Astrocyte (in vitro differentiated cells and primary cell): ENCODE measurements at regions not wholly inside any gene's neighbourhood (a gene's known extent, or its start where the extent isn't known, plus 50 kb on each side); places are given as distances from the start of the nearest gene placed in this dataset.

ENCODE experiments used
- DNase-seq: peaks from one replicate; pipeline ENCODE4 v3.0.0-alpha.2; 2010; ENCODE audit warnings: low read depth
- FAIRE-seq: peaks from 2 replicates; lab custom pipeline; 2011; peaks lifted over from hg19 to GRCh38; lab: Jason Lieb, UNC
- H2AFZ ChIP-seq: 2 replicates; pipeline ENCODE4 v1.6.0; 2012; ENCODE audit warnings: low read depth, low read length, inconsistent platforms
- H3K27ac ChIP-seq: 2 replicates; pipeline ENCODE4 v1.5.1; 2011; ENCODE audit warnings: low read depth, low read length, inconsistent platforms
- H3K27me3 ChIP-seq: 2 replicates; pipeline ENCODE4 v1.6.0; 2011; ENCODE audit warnings: low read length, inconsistent platforms; ENCODE audit not compliant: insufficient read depth
- H3K36me3 ChIP-seq: 2 replicates; pipeline ENCODE4 v1.5.1; 2011; ENCODE audit warnings: low read length, inconsistent platforms; ENCODE audit not compliant: insufficient read depth
- H3K4me1 ChIP-seq: 2 replicates; pipeline ENCODE4 v1.5.1; 2011; ENCODE audit warnings: low read length, inconsistent platforms; ENCODE audit not compliant: insufficient read depth
- H3K4me2 ChIP-seq: 2 replicates; pipeline ENCODE4 v1.6.0; 2012; ENCODE audit warnings: low read length, inconsistent platforms
- H3K4me3 ChIP-seq: 2 replicates; pipeline ENCODE4 v1.5.1; 2011; ENCODE audit warnings: low read depth, mild to moderate bottlenecking, low read length, inconsistent platforms; ENCODE audit not compliant: insufficient read depth
- H3K79me2 ChIP-seq: 2 replicates; pipeline ENCODE4 v1.6.0; 2012; ENCODE audit warnings: mild to moderate bottlenecking, low read length, inconsistent platforms; ENCODE audit not compliant: insufficient read depth
- H3K9ac ChIP-seq: 2 replicates; pipeline ENCODE4 v1.6.0; 2012; ENCODE audit warnings: mild to moderate bottlenecking, low read length, inconsistent platforms
- H3K9me3 ChIP-seq: 2 replicates; pipeline ENCODE4 v1.5.1; 2012; ENCODE audit warnings: low read depth, mild to moderate bottlenecking, low read length, inconsistent platforms; ENCODE audit not compliant: insufficient read depth
- H4K20me1 ChIP-seq: 2 replicates; pipeline ENCODE4 v1.6.0; 2012; ENCODE audit warnings: low read length, inconsistent platforms; ENCODE audit not compliant: insufficient read depth
- H3K27ac Mint-ChIP-seq: one replicate; pipeline ENCODE4 v1.8.0; 2021; ENCODE audit warnings: mild to moderate bottlenecking, mixed read lengths; ENCODE audit not compliant: unreplicated experiment
- H3K27me3 Mint-ChIP-seq: one replicate; pipeline ENCODE4 v1.8.0; 2021; ENCODE audit warnings: low read depth, mixed read lengths; ENCODE audit not compliant: unreplicated experiment
- H3K36me3 Mint-ChIP-seq: one replicate; pipeline ENCODE4 v1.8.0; 2021; ENCODE audit warnings: low read depth, mixed read lengths; ENCODE audit not compliant: unreplicated experiment
- H3K4me1 Mint-ChIP-seq: one replicate; pipeline ENCODE4 v1.8.0; 2021; ENCODE audit warnings: low read depth, mixed read lengths; ENCODE audit not compliant: unreplicated experiment
- H3K4me3 Mint-ChIP-seq: one replicate; pipeline ENCODE4 v1.8.0; 2021; ENCODE audit warnings: mild to moderate bottlenecking, moderate library complexity, mixed read lengths; ENCODE audit not compliant: unreplicated experiment
- H3K9me3 Mint-ChIP-seq: one replicate; pipeline ENCODE4 v1.8.0; 2021; ENCODE audit warnings: mild to moderate bottlenecking, mixed read lengths; ENCODE audit not compliant: unreplicated experiment
- CTCF ChIP-seq: IDR thresholded peaks from 2 replicates; pipeline ENCODE4 v1.5.1; 2011; ENCODE audit warnings: low read depth, mild to moderate bottlenecking, inconsistent platforms, low read length, moderate library complexity; ENCODE audit not compliant: insufficient read depth
- EZH2 ChIP-seq: IDR thresholded peaks from 2 replicates; pipeline ENCODE4 v1.6.1; 2012; ENCODE audit warnings: mild to moderate bottlenecking, low read length, inconsistent platforms; ENCODE audit not compliant: insufficient read depth

- no peaks in the 10 kb centered on the region for H3K36me3 Mint-ChIP-seq
These were observed 1461.2 kb downstream of the MAT2B start for GRCh38 chr5:164966611-164967010.

GRCh38 chr5:164967354-164967753, 1461.9 kb downstream of the MAT2B start:
- no peak overlapping the region for H2AFZ ChIP-seq
- H3K4me1 Mint-ChIP-seq: no peaks in the 10 kb centered on the region
- no peaks in the 10 kb centered on the region for H4K20me1 ChIP-seq
- H3K36me3 Mint-ChIP-seq: no peaks in the 10 kb centered on the region
- TF ChIP-seq CTCF (no peak), EZH2 (no peak)
- H3K36me3 ChIP-seq: no peaks in the 10 kb centered on the region
- H3K4me2 ChIP-seq: no peak overlapping the region
- H3K27ac Mint-ChIP-seq: no peak overlapping the region
- DNase-seq: no peak
- H3K4me3 Mint-ChIP-seq: no peak overlapping the region
- no peaks in the 10 kb centered on the region for H3K27me3 Mint-ChIP-seq
- no peak overlapping the region for H3K4me3 ChIP-seq
- H3K9me3 ChIP-seq: no peaks in the 10 kb centered on the region
- no peaks in the 10 kb centered on the region for H3K79me2 ChIP-seq
- H3K9ac ChIP-seq: no peak overlapping the region
- no peak for FAIRE-seq
- no peaks in the 10 kb centered on the region for H3K9me3 Mint-ChIP-seq
- H3K27me3 ChIP-seq: no peaks in the 10 kb centered on the region
- no peak overlapping the region for H3K27ac ChIP-seq
- no peaks in the 10 kb centered on the region for H3K4me1 ChIP-seq

More at GRCh38 chr5:164966611-164967010, 1461.2 kb downstream of the MAT2B start:
- H3K9me3 ChIP-seq: no peaks in the 10 kb centered on the region
- Mint-ChIP-seq H3K4me3 (no peak overlapping the region), H3K27ac (no peak overlapping the region), H3K27me3 (no peaks in the 10 kb centered on the region), H3K9me3 (no peaks in the 10 kb centered on the region), H3K4me1 (no peaks in the 10 kb centered on the region)
- TF ChIP-seq CTCF (no peak), EZH2 (no peak)
- DNase-seq (no peak), FAIRE-seq (no peak)
- no peaks in the 10 kb centered on the region for H4K20me1 ChIP-seq
- no peak overlapping the region for H3K27ac ChIP-seq
- H3K4me1 ChIP-seq: no peaks in the 10 kb centered on the region
- no peak overlapping the region for H3K9ac ChIP-seq
- no peak overlapping the region for H3K4me2 ChIP-seq
- H3K79me2 ChIP-seq: no peaks in the 10 kb centered on the region
- no peak overlapping the region for H3K4me3 ChIP-seq
- no peak overlapping the region for H2AFZ ChIP-seq
- H3K36me3 ChIP-seq: no peaks in the 10 kb centered on the region
- no peaks in the 10 kb centered on the region for H3K27me3 ChIP-seq

GRCh38 chr5:164972973-164973372, 1467.6 kb downstream of the MAT2B start:
- no peak overlapping the region for H3K4me3 ChIP-seq
- H3K4me2 ChIP-seq: no peak overlapping the region
- no peaks in the 10 kb centered on the region for H3K79me2 ChIP-seq
- H3K27ac ChIP-seq: no peak overlapping the region
- no peak overlapping the region for H3K27ac Mint-ChIP-seq
- H3K36me3 ChIP-seq: no peaks in the 10 kb centered on the region
- TF ChIP-seq EZH2 (no peak), CTCF (no peak)
- no peaks in the 10 kb centered on the region for H3K27me3 Mint-ChIP-seq
- H2AFZ ChIP-seq: no peak overlapping the region
- no peaks in the 10 kb centered on the region for H3K4me1 ChIP-seq
- no peak overlapping the region for H3K4me3 Mint-ChIP-seq
- H3K4me1 Mint-ChIP-seq: no peaks in the 10 kb centered on the region
- no peak overlapping the region for H3K9ac ChIP-seq
- FAIRE-seq (no peak), DNase-seq (no peak)
- peaks cover 19% of the 10 kb centered on the region for H3K9me3 Mint-ChIP-seq
- H4K20me1 ChIP-seq: no peaks in the 10 kb centered on the region
- no peaks in the 10 kb centered on the region for H3K36me3 Mint-ChIP-seq
- H3K9me3 ChIP-seq: no peaks in the 10 kb centered on the region
- no peaks in the 10 kb centered on the region for H3K27me3 ChIP-seq
